Keratinocyte (primary cell): ENCODE measurements at regions not wholly inside any gene's neighbourhood (a gene's known extent, or its start where the extent isn't known, plus 50 kb on each side); places are given as distances from the start of the nearest gene placed in this dataset.

Experiments
- DNase-seq: peaks from one replicate; pipeline ENCODE4 v3.0.0-alpha.2; 2011; ENCODE audit warnings: low read depth, missing footprints, low spot score
- FAIRE-seq: peaks from 2 replicates; lab custom pipeline; 2011; peaks lifted over from hg19 to GRCh38; lab: Jason Lieb, UNC
- H2AFZ ChIP-seq: 2 replicates; pipeline ENCODE4 v1.6.0; 2012; ENCODE audit warnings: low read length, control low read depth, inconsistent platforms; ENCODE audit not compliant: control insufficient read depth
- H3K27ac ChIP-seq: 2 replicates; pipeline ENCODE4 v1.5.1; 2011; ENCODE audit warnings: low read length; ENCODE audit not compliant: control insufficient read depth, insufficient read depth
- H3K27me3 ChIP-seq: 3 replicates; pipeline ENCODE4 v1.6.0; 2011; ENCODE audit warnings: low read length; ENCODE audit not compliant: control insufficient read depth, insufficient read depth; ENCODE audit errors: extremely low read depth
- H3K36me3 ChIP-seq, 2 experiments: 2 replicates in 1 of 2; 3 replicates in 1 of 2; pipeline ENCODE4 v1.5.1; 2011; ENCODE audit warnings: low read length in 2 of 2, mild to moderate bottlenecking in 1 of 2; ENCODE audit not compliant: control insufficient read depth in 2 of 2, insufficient read depth in 2 of 2; ENCODE audit errors: extremely low read depth in 1 of 2
- H3K4me1 ChIP-seq: 3 replicates; pipeline ENCODE4 v1.5.1; 2011; ENCODE audit warnings: low read length; ENCODE audit not compliant: control insufficient read depth, insufficient read depth; ENCODE audit errors: extremely low read depth
- H3K4me2 ChIP-seq: 3 replicates; pipeline ENCODE4 v1.6.0; 2011; ENCODE audit warnings: low read depth, low read length; ENCODE audit not compliant: control insufficient read depth, insufficient read depth; ENCODE audit errors: extremely low read depth
- H3K4me3 ChIP-seq, 3 experiments: fragments of 200-600 bp in 1 of 3; sonication (generic) in 1 of 3; 2 replicates in 2 of 3; 3 replicates in 1 of 3; pipeline ENCODE4 v1.5.1; 2011 to 2016; ENCODE audit warnings: low read length in 3 of 3, mild to moderate bottlenecking in 3 of 3, control low read depth in 2 of 3, inconsistent platforms in 1 of 3, low read depth in 1 of 3, mixed read lengths in 1 of 3, mixed run types in 1 of 3, moderate library complexity in 1 of 3; ENCODE audit not compliant: control insufficient read depth in 2 of 3, insufficient read depth in 2 of 3; ENCODE audit errors: extremely low read depth in 1 of 3
- H3K79me2 ChIP-seq: 2 replicates; pipeline ENCODE4 v1.6.0; 2012; ENCODE audit warnings: low read length; ENCODE audit not compliant: control insufficient read depth, insufficient read depth
- H3K9ac ChIP-seq: 3 replicates; pipeline ENCODE4 v1.6.0; 2011; ENCODE audit warnings: low read length; ENCODE audit not compliant: control insufficient read depth, insufficient read depth; ENCODE audit errors: extremely low read depth
- H3K9me1 ChIP-seq: 3 replicates; pipeline ENCODE4 v1.6.0; 2011; ENCODE audit warnings: low read length; ENCODE audit not compliant: control insufficient read depth, insufficient read depth; ENCODE audit errors: extremely low read depth
- H3K9me3 ChIP-seq: 2 replicates; pipeline ENCODE4 v1.5.1; 2012; ENCODE audit warnings: low read depth, low read length; ENCODE audit not compliant: control insufficient read depth
- H4K20me1 ChIP-seq: 3 replicates; pipeline ENCODE4 v1.6.0; 2011; ENCODE audit warnings: low read length; ENCODE audit not compliant: control insufficient read depth, insufficient read depth; ENCODE audit errors: extremely low read depth
- EZH2 ChIP-seq: IDR thresholded peaks from one replicate; pipeline ENCODE4 v1.6.1; 2012; ENCODE audit warnings: inconsistent platforms, mild to moderate bottlenecking, low read length, moderate library complexity
- dilution Hi-C: fragments of 300-500 bp; cut with MboI; formaldehyde crosslinking; loops from one replicate; pipeline ENCODE4 v1.7.0; 2020; ENCODE audit warnings: low sequenced_read_pairs; ENCODE audit not compliant: extremely low pct_ligation_motif_present
- TF ChIP-seq, protein P1 (sequence below), 3 experiments: IDR thresholded peaks in 1 of 3; conservative IDR thresholded peaks in 1 of 3; optimal IDR thresholded peaks in 1 of 3; 2 replicates in 2 of 3; 3 replicates in 1 of 3; pipeline versions ENCODE3 to v1.5.1; 2011; ENCODE audit warnings: low read length in 3 of 3, mild to moderate bottlenecking in 3 of 3, moderate library complexity in 2 of 3, control low read depth in 1 of 3, inconsistent platforms in 1 of 3; ENCODE audit not compliant: insufficient read depth in 2 of 3; ENCODE audit errors: extremely low read depth in 1 of 3

- H3K9me3 ChIP-seq, result no peaks in the 10 kb centered on the region
- H3K27ac ChIP-seq, result no peak overlapping the region
- no peak overlapping the region for H3K9ac ChIP-seq
- no peaks in the 10 kb centered on the region for H4K20me1 ChIP-seq
- no peaks in the 10 kb centered on the region for H3K9me1 ChIP-seq
- dilution Hi-C loops, result no loop called here
- DNase-seq (no peak), FAIRE-seq (no peak)
- no peak for TF ChIP-seq EZH2
- TF ChIP-seq, protein P1, sequence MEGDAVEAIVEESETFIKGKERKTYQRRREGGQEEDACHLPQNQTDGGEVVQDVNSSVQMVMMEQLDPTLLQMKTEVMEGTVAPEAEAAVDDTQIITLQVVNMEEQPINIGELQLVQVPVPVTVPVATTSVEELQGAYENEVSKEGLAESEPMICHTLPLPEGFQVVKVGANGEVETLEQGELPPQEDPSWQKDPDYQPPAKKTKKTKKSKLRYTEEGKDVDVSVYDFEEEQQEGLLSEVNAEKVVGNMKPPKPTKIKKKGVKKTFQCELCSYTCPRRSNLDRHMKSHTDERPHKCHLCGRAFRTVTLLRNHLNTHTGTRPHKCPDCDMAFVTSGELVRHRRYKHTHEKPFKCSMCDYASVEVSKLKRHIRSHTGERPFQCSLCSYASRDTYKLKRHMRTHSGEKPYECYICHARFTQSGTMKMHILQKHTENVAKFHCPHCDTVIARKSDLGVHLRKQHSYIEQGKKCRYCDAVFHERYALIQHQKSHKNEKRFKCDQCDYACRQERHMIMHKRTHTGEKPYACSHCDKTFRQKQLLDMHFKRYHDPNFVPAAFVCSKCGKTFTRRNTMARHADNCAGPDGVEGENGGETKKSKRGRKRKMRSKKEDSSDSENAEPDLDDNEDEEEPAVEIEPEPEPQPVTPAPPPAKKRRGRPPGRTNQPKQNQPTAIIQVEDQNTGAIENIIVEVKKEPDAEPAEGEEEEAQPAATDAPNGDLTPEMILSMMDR (optimal IDR thresholded peaks at IDR 0.05 in 1 of 3, IDR thresholded peaks at IDR 0.05 in 1 of 3, conservative IDR thresholded peaks at IDR 0.05 in 1 of 3; ENCODE audit: extremely low read depth in 1 of 3, insufficient read depth in 2 of 3, low read length in 3 of 3), result no peak
- no peak overlapping the region for H2AFZ ChIP-seq
- H3K79me2 ChIP-seq, result no peaks in the 10 kb centered on the region
- no peak overlapping the region for H3K4me2 ChIP-seq
- no peaks in the 10 kb centered on the region for H3K4me1 ChIP-seq
- no peak overlapping the region for H3K4me3 ChIP-seq
- H3K27me3 ChIP-seq, result no peaks in the 10 kb centered on the region
- no peaks in the 10 kb centered on the region for H3K36me3 ChIP-seq
These were observed 114.5 kb upstream of the CDCA7L start for GRCh38 chr7:22060197-22060596.

- Histone ChIP-seq H3K4me2 (no peak overlapping the region), H2AFZ (no peak overlapping the region), H3K36me3 (no peaks in the 10 kb centered on the region), H3K27me3 (no peaks in the 10 kb centered on the region), H3K27ac (no peak overlapping the region), H4K20me1 (no peaks in the 10 kb centered on the region), H3K4me1 (no peaks in the 10 kb centered on the region), H3K79me2 (no peaks in the 10 kb centered on the region), H3K9me3 (no peaks in the 10 kb centered on the region), H3K9ac (no peak overlapping the region), H3K9me1 (no peaks in the 10 kb centered on the region), H3K4me3 (no peak overlapping the region)
- DNase-seq (no peak), FAIRE-seq (no peak)
- dilution Hi-C loops, result no loop called here
- TF ChIP-seq, protein P1 (optimal IDR thresholded peaks at IDR 0.05 in 1 of 3, IDR thresholded peaks at IDR 0.05 in 1 of 3, conservative IDR thresholded peaks at IDR 0.05 in 1 of 3; ENCODE audit: extremely low read depth in 1 of 3, insufficient read depth in 2 of 3, low read length in 3 of 3), result no peak
- no peak for TF ChIP-seq EZH2
These were observed 109.5 kb upstream of the CDCA7L start for GRCh38 chr7:22055226-22055625.
